Endothelial cell (in vitro differentiated cells): ENCODE measurements at regions not wholly inside any gene's neighbourhood (a gene's known extent, or its start where the extent isn't known, plus 50 kb on each side); places are given as distances from the start of the nearest gene placed in this dataset.

Source experiments
- DNase-seq: peaks from one replicate; pipeline ENCODE4 v3.0.0; 2021; ENCODE audit warnings: low spot score
- H3K27ac Mint-ChIP-seq: one replicate; pipeline ENCODE4 v1.8.0; 2021; ENCODE audit warnings: mixed read lengths, inconsistent platforms; ENCODE audit not compliant: unreplicated experiment
- H3K27me3 Mint-ChIP-seq: one replicate; pipeline ENCODE4 v1.8.0; 2021; ENCODE audit warnings: mild to moderate bottlenecking, moderate library complexity, mixed read lengths, inconsistent platforms; ENCODE audit not compliant: unreplicated experiment
- H3K36me3 Mint-ChIP-seq: one replicate; pipeline ENCODE4 v1.8.0; 2021; ENCODE audit warnings: mild to moderate bottlenecking, low read depth, mixed read lengths, inconsistent platforms; ENCODE audit not compliant: unreplicated experiment
- H3K4me1 Mint-ChIP-seq: one replicate; pipeline ENCODE4 v1.8.0; 2021; ENCODE audit warnings: mild to moderate bottlenecking, mixed read lengths, inconsistent platforms; ENCODE audit not compliant: unreplicated experiment
- H3K4me3 Mint-ChIP-seq: one replicate; pipeline ENCODE4 v1.8.0; 2021; ENCODE audit warnings: mild to moderate bottlenecking, mixed read lengths, inconsistent platforms; ENCODE audit not compliant: unreplicated experiment
- H3K9me3 Mint-ChIP-seq: one replicate; pipeline ENCODE4 v1.8.0; 2021; ENCODE audit warnings: mixed read lengths, inconsistent platforms; ENCODE audit not compliant: unreplicated experiment
- TF ChIP-seq, protein P1 (sequence below): fragments of 200-600 bp; sonication (generic); IDR thresholded peaks from one replicate; pipeline ENCODE4 v1.5.0; 2021; ENCODE audit warnings: antibody characterized with exemption; ENCODE audit not compliant: unreplicated experiment

DNA sequence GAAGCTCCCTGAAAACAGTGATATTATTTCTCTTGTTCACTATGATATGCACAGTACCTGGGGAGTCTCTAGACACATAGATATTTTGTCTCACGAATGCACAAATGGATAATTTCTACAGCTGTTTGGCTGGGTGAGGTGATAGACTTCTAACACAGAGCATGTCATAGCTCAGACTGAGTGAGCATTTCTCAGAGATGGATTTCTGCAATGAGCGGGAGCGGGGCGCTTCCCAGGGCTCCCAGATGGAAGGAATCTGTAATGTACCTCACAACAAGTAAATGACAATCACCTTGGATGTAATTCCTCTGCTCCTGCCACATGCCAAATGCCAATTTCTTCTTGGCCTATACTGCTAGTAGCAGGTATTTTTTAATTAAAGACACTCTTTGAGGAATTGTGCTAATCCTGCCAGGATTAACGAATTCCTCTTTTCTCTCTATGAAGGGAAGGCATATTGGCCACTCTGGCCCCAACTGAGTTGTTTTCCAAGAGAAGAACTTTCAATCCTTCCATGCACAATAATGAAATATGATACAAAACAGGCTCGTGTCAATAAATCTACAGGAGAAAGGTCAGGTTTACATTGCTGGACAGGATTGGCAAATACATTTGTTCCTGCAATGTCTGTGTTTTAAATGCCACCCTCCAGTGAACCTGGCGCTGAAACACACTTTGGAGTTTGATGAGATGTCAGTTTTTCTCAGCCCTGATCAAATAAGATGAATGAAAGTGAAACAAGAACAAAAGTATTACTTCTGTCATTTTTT lies 185.3 kb downstream of the CBLN1 start:
- Mint-ChIP-seq H3K27me3 (no peaks in the 10 kb centered on the region), H3K9me3 (no peaks in the 10 kb centered on the region), H3K4me1 (peaks cover 2% of the 10 kb centered on the region), H3K4me3 (no peak overlapping the region), H3K27ac (no peak overlapping the region), H3K36me3 (no peaks in the 10 kb centered on the region)
- no peak for DNase-seq
- TF ChIP-seq, protein P1, sequence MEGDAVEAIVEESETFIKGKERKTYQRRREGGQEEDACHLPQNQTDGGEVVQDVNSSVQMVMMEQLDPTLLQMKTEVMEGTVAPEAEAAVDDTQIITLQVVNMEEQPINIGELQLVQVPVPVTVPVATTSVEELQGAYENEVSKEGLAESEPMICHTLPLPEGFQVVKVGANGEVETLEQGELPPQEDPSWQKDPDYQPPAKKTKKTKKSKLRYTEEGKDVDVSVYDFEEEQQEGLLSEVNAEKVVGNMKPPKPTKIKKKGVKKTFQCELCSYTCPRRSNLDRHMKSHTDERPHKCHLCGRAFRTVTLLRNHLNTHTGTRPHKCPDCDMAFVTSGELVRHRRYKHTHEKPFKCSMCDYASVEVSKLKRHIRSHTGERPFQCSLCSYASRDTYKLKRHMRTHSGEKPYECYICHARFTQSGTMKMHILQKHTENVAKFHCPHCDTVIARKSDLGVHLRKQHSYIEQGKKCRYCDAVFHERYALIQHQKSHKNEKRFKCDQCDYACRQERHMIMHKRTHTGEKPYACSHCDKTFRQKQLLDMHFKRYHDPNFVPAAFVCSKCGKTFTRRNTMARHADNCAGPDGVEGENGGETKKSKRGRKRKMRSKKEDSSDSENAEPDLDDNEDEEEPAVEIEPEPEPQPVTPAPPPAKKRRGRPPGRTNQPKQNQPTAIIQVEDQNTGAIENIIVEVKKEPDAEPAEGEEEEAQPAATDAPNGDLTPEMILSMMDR: no peak

DNA sequence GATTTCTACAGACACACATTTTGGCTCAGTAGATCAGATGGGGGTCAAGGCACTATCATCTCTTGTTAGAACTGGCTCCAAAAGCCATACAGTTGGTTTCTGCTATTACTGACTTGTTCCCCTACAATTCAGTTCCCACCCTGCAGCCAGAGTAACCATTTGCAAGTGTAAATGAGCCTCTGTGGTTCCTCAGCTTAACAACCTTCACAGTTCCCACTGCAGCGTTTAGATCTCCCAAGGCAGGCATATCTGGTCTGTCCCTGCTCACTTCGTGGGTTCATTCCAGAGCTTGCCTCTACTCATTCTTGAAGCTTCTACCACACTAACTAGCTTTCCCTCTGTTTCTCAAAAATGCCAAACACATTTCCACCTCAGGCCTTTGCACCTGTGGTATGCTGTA lies 186.1 kb downstream of the CBLN1 start:
- Mint-ChIP-seq H3K4me3 (no peak overlapping the region), H3K27ac (no peak overlapping the region), H3K27me3 (no peaks in the 10 kb centered on the region), H3K9me3 (no peaks in the 10 kb centered on the region), H3K4me1 (peaks cover 2% of the 10 kb centered on the region), H3K36me3 (no peaks in the 10 kb centered on the region)
- DNase-seq: no peak
- TF ChIP-seq, protein P1: no peak

DNA sequence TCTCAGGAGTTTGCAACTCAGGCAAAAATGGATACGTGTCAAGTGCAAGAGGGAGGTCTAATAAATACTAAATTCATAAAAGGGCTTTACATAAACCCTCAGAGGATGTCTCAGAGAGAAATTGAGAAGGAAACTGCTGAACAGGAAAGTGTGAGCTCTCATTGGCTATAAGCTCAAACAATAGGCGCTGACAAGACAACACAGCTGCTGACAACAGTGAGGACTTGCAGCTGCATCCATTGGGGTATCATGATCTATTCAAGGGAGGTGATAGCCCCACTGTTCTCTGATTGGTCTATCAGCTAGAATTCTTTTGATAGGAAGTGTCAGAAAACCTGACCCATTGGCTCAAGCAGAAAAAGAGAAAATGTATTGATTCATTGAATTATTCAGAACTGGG lies 187.2 kb downstream of the CBLN1 start:
- no peak for DNase-seq
- Mint-ChIP-seq H3K4me1 (peaks cover 2% of the 10 kb centered on the region), H3K4me3 (no peak overlapping the region), H3K36me3 (no peaks in the 10 kb centered on the region), H3K9me3 (no peaks in the 10 kb centered on the region), H3K27me3 (no peaks in the 10 kb centered on the region), H3K27ac (no peak overlapping the region)
- TF ChIP-seq, protein P1: no peak

DNA sequence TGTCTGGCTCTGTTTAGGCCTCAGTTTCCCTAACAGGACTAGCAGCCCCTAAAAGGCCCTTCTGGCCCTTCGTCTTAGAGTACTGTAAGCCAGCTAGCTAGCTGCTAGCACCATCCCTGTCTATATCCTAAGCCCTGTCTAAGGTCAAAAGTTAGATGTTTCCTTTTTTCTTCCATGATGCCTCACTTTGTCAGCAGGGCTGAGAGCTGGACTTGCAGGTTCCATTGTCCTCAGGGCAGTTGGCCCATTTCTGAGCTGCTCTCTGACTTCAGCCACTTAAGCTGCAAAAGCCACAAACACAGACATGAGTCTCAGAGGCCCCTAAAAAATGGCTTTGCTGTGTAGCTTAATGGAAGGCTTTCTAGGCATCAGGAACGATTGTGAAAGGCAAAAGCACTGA lies 187.7 kb downstream of the CBLN1 start:
- DNase-seq: no peak
- no peaks in the 10 kb centered on the region for H3K9me3 Mint-ChIP-seq
- H3K36me3 Mint-ChIP-seq: no peaks in the 10 kb centered on the region
- no peak overlapping the region for H3K4me3 Mint-ChIP-seq
- H3K27ac Mint-ChIP-seq: no peak overlapping the region
- H3K4me1 Mint-ChIP-seq: peaks cover 2% of the 10 kb centered on the region
- TF ChIP-seq, protein P1: no peak
- H3K27me3 Mint-ChIP-seq: no peaks in the 10 kb centered on the region

DNA sequence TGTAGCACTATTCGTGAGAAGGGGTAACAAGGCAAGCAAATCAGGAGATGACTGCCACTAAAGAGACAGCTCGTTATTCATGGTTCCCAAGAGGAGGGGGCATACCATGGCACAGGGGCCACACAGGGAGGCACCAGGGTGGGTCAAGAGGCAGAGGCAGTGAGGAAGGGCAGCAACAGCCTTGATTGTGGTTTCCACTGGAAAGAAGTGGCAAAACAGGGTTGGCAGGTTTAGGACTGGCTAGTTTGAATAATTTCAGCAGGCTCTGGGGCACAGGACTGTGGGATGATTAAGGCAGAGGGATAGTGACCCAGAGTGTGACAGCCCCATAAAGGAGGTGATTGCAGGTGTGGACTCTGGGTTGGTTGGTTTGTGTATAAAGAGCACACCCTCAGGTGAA lies 188.9 kb downstream of the CBLN1 start:
- Mint-ChIP-seq H3K9me3 (no peaks in the 10 kb centered on the region), H3K27ac (no peak overlapping the region), H3K27me3 (no peaks in the 10 kb centered on the region), H3K4me3 (no peak overlapping the region), H3K36me3 (no peaks in the 10 kb centered on the region), H3K4me1 (peaks cover 2% of the 10 kb centered on the region)
- no peak for DNase-seq
- TF ChIP-seq, protein P1: no peak
